PC-9 (cell line): ENCODE measurements at regions not wholly inside any gene's neighbourhood (a gene's known extent, or its start where the extent isn't known, plus 50 kb on each side); places are given as distances from the start of the nearest gene placed in this dataset.
"Not testable (repeated sequence)": the region's sequence is repeated elsewhere in the genome, so short reads cannot be mapped to it uniquely, and the experiment has no call there.

Experiments
- BruUV-seq: library from RNA; stranded (reverse); fragments of 400-500 nt; replicated peaks from 2 replicates; lab custom pipeline; 2021; lab: Mats Ljungman, UMichigan
- CTCF ChIA-PET: fragments of 300-600 bp; sonication (Branson Sonifier 250); formaldehyde crosslinking; loops from one replicate; lab custom pipeline; 2022; ENCODE audit warnings: antibody characterized with exemption; lab: Charles Lee
- POLR2A ChIA-PET: fragments of 300-600 bp; sonication (Branson Sonifier 250); formaldehyde crosslinking; loops from one replicate; lab custom pipeline; 2022; ENCODE audit warnings: antibody characterized with exemption; ENCODE audit not compliant: unreplicated experiment; lab: Charles Lee
- DNase-seq, 2 experiments: peaks; one replicate each; pipeline versions ENCODE4 v3.0.0 to v3.0.0-alpha.2; 2015 to 2022; ENCODE audit warnings: mixed read lengths in 1 of 2
- H2AFZ ChIP-seq: fragments of 200-600 bp; sonication (generic); 2 replicates; pipeline ENCODE4 v1.8.1; 2017; ENCODE audit warnings: antibody characterized with exemption
- H3F3A ChIP-seq: fragments of 200-600 bp; sonication (generic); 2 replicates; pipeline ENCODE4 v1.8.1; 2017; ENCODE audit warnings: antibody characterized with exemption, mild to moderate bottlenecking, low read depth; ENCODE audit not compliant: insufficient read depth
- H3K27ac ChIP-seq: fragments of 200-600 bp; sonication (generic); 2 replicates; pipeline ENCODE4 v1.6.1; 2016; ENCODE audit warnings: mixed run types
- H3K27me3 ChIP-seq: fragments of 200-600 bp; sonication (generic); 2 replicates; pipeline ENCODE4 v1.6.1; 2016; ENCODE audit warnings: low read depth, mixed run types; ENCODE audit not compliant: insufficient read depth
- H3K36me3 ChIP-seq: fragments of 200-600 bp; sonication (generic); 2 replicates; pipeline ENCODE4 v1.6.1; 2016; ENCODE audit warnings: low read depth, mixed run types
- H3K4me1 ChIP-seq: fragments of 200-600 bp; sonication (generic); replicated peaks from 2 replicates; pipeline ENCODE4 v1.6.1; 2016; ENCODE audit warnings: mixed run types; ENCODE audit not compliant: insufficient read depth
- H3K4me2 ChIP-seq: fragments of 200-600 bp; sonication (generic); 2 replicates; pipeline ENCODE4 v1.6.1; 2017; ENCODE audit warnings: mixed run types
- H3K4me3 ChIP-seq: fragments of 200-600 bp; sonication (generic); 2 replicates; pipeline ENCODE4 v1.6.1; 2016; ENCODE audit warnings: mixed run types
- H3K79me2 ChIP-seq: fragments of 200-600 bp; sonication (generic); 2 replicates; pipeline ENCODE4 v1.6.1; 2017; ENCODE audit warnings: low read depth, mixed run types
- H3K9me2 ChIP-seq: fragments of 200-600 bp; sonication (generic); 2 replicates; pipeline ENCODE4 v1.8.1; 2017; ENCODE audit warnings: mild to moderate bottlenecking; ENCODE audit not compliant: insufficient read depth
- H3K9me3 ChIP-seq: fragments of 200-600 bp; sonication (generic); 2 replicates; pipeline ENCODE4 v1.8.1; 2016; ENCODE audit warnings: low read depth; ENCODE audit not compliant: insufficient read depth
- H4K20me1 ChIP-seq: fragments of 200-600 bp; sonication (generic); 2 replicates; pipeline ENCODE4 v1.8.1; 2017; ENCODE audit not compliant: insufficient read depth
- EZH2 ChIP-seq: fragments of 200-600 bp; sonication (generic); IDR thresholded peaks from 2 replicates; pipeline ENCODE4 v1.8.0; 2017; ENCODE audit warnings: antibody characterized with exemption, low read depth
- intact Hi-C: fragments of 100-400 bp; cut with micrococcal nuclease; formaldehyde crosslinking; loops from one replicate; pipeline ENCODE4 v1.10.0; 2022; ENCODE audit not compliant: unreplicated experiment
- TF ChIP-seq, protein P1 (sequence below): fragments of 200-600 bp; sonication (generic); conservative IDR thresholded peaks from 2 replicates; pipeline ENCODE4 v1.6.1; 2017; ENCODE audit warnings: mixed run types, antibody characterized with exemption, mild to moderate bottlenecking, moderate library complexity

DNA sequence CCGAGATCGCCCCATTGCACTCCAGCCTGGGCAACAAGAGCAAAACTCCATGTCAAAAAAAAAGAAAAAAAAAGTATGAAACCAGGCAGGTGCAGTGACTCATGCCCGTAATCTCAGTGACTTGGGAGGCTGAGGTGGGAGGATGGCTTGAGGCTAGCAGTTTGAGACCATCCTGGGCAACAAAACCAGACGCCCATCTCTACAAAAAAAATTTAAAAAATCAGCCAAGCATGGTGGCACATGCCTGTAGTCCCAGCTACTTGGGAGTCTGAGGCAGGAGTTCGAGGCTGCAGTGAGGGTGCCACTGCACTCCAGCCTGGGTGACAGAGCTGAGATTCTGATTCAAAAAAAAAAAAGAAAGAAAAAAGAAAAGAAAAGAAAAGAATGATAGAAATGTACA, 277.8 kb downstream of the MYCN start:
- no peak overlapping the region for H3K4me3 ChIP-seq
- BruUV-seq, result no TSS peak
- H3K9me2 ChIP-seq, result no peaks in the 10 kb centered on the region
- no peaks in the 10 kb centered on the region for H3K36me3 ChIP-seq
- no peaks in the 10 kb centered on the region for H3K79me2 ChIP-seq
- peaks cover 90% of the 10 kb centered on the region for H3K27me3 ChIP-seq
- no peaks in the 10 kb centered on the region for H3K4me1 ChIP-seq
- CTCF ChIA-PET, result no interaction called here
- H3K9me3 ChIP-seq, result no peaks in the 10 kb centered on the region
- DNase-seq, result no peak
- no peak for TF ChIP-seq EZH2
- TF ChIP-seq, protein P1, sequence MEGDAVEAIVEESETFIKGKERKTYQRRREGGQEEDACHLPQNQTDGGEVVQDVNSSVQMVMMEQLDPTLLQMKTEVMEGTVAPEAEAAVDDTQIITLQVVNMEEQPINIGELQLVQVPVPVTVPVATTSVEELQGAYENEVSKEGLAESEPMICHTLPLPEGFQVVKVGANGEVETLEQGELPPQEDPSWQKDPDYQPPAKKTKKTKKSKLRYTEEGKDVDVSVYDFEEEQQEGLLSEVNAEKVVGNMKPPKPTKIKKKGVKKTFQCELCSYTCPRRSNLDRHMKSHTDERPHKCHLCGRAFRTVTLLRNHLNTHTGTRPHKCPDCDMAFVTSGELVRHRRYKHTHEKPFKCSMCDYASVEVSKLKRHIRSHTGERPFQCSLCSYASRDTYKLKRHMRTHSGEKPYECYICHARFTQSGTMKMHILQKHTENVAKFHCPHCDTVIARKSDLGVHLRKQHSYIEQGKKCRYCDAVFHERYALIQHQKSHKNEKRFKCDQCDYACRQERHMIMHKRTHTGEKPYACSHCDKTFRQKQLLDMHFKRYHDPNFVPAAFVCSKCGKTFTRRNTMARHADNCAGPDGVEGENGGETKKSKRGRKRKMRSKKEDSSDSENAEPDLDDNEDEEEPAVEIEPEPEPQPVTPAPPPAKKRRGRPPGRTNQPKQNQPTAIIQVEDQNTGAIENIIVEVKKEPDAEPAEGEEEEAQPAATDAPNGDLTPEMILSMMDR, result no peak
- no peak overlapping the region for H3K4me2 ChIP-seq
- H3F3A ChIP-seq, result no peaks in the 10 kb centered on the region
- H2AFZ ChIP-seq, result no peak overlapping the region
- no peaks in the 10 kb centered on the region; the same call in 1 of the 2 replicates for H4K20me1 ChIP-seq
- intact Hi-C loops, result no loop called here
- POLR2A ChIA-PET, result no interaction called here
- H3K27ac ChIP-seq, result no peak overlapping the region

- H3K36me3 ChIP-seq, H3K4me2 ChIP-seq, intact Hi-C loops, POLR2A ChIA-PET, H3K79me2 ChIP-seq, H2AFZ ChIP-seq, H3K4me3 ChIP-seq, H3K9me3 ChIP-seq, DNase-seq, H3F3A ChIP-seq, H4K20me1 ChIP-seq, BruUV-seq, CTCF ChIA-PET, H3K27ac ChIP-seq, H3K4me1 ChIP-seq, H3K9me2 ChIP-seq: not testable (repeated sequence)
- H3K27me3 ChIP-seq, result peaks cover 89% of the 10 kb centered on the region
Measured at GRCh38 chr2:16217741-16218140, 277.4 kb downstream of the MYCN start.

DNA sequence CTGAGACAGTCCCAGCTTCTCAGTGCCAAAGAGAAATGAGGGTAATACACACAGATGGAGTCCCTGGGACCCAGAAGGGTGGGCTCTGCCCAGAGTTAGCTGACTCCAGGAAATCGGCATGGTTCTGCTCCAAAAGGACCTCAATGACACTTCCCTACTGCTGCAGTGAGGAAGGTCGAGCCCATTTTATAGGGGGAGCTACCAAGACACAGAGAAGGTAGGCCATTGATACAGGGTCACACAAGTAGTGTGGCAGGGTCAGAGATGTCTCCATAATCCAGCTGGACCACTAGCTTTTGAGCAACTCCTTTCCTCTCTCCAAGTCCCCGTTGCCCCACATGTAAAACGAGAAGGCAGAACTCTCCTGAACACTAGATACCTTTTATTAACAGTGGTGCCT, 276.9 kb downstream of the MYCN start:
- Histone ChIP-seq H3K36me3 (no peaks in the 10 kb centered on the region), H3K27ac (no peak overlapping the region), H4K20me1 (no peaks in the 10 kb centered on the region; the same call in 1 of the 2 replicates), H3K9me2 (no peaks in the 10 kb centered on the region), H3F3A (no peaks in the 10 kb centered on the region), H3K4me1 (no peaks in the 10 kb centered on the region), H2AFZ (no peak overlapping the region), H3K4me3 (no peak overlapping the region), H3K4me2 (no peak overlapping the region), H3K79me2 (no peaks in the 10 kb centered on the region), H3K9me3 (no peaks in the 10 kb centered on the region), H3K27me3 (peaks cover 85% of the 10 kb centered on the region)
- ChIA-PET POLR2A (no interaction called here), CTCF (no interaction called here)
- no peak for DNase-seq
- TF ChIP-seq, protein P1, result no peak
- TF ChIP-seq EZH2, result no peak
- intact Hi-C loops, result no loop called here
- BruUV-seq, result no TSS peak

GRCh38 chr2:16216558-16216945, 276.2 kb downstream of the MYCN start:
- no peaks in the 10 kb centered on the region for H3F3A ChIP-seq
- no peaks in the 10 kb centered on the region for H3K9me3 ChIP-seq
- H3K79me2 ChIP-seq, result no peaks in the 10 kb centered on the region
- ChIA-PET POLR2A (no interaction called here), CTCF (no interaction called here)
- TF ChIP-seq, protein P1, result no peak
- no peak for TF ChIP-seq EZH2
- H3K4me2 ChIP-seq, result no peak overlapping the region
- H3K4me1 ChIP-seq, result no peaks in the 10 kb centered on the region
- no peaks in the 10 kb centered on the region; the same call in 1 of the 2 replicates for H4K20me1 ChIP-seq
- H3K27ac ChIP-seq, result no peak overlapping the region
- no peak overlapping the region for H2AFZ ChIP-seq
- H3K27me3 ChIP-seq, result peaks cover 77% of the 10 kb centered on the region
- intact Hi-C loops, result no loop called here
- DNase-seq, result no peak
- no peaks in the 10 kb centered on the region for H3K9me2 ChIP-seq
- no peaks in the 10 kb centered on the region for H3K36me3 ChIP-seq
- no TSS peak for BruUV-seq
- H3K4me3 ChIP-seq, result no peak overlapping the region
